ENCODE measurements at regions not wholly inside any gene's neighbourhood (a gene's known extent, or its start where the extent isn't known, plus 50 kb on each side); places are given as distances from the start of the nearest gene placed in this dataset.
"Not testable (repeated sequence)": the region's sequence is repeated elsewhere in the genome, so short reads cannot be mapped to it uniquely, and the experiment has no call there.

- CTCF ChIA-PET, result no interaction called here
- intact Hi-C loops (cut with micrococcal nuclease), result loop anchor here (5.0 kb wide), 1 partner anchor 36 kb away; no protein-coding TSS in a partner anchor
- no peaks in the 10 kb centered on the region for H4K20me1 ChIP-seq (replicated peaks; ENCODE audit: control insufficient read depth, extremely low read depth, insufficient read depth, low read length)
- DNase-seq (ENCODE audit: low read depth, low spot score), result no peak
- no peaks in the 10 kb centered on the region for H3K9me1 ChIP-seq (replicated peaks; ENCODE audit: control insufficient read depth, extremely low read depth, insufficient read depth, low read length)
- no peak for FAIRE-seq
- H3K9me3 ChIP-seq (replicated peaks; ENCODE audit: control insufficient read depth, insufficient read depth, low read length), result no peaks in the 10 kb centered on the region
- TF ChIP-seq MYC (IDR thresholded peaks at IDR 0.05; ENCODE audit: low read depth, low read length), result no peak
- H2AFZ ChIP-seq (ENCODE audit: low read depth, low read length), result no peak overlapping the region
- H3K79me2 ChIP-seq (ENCODE audit: control insufficient read depth, insufficient read depth, low read length), result no peaks in the 10 kb centered on the region
- POLR2A ChIA-PET, result no interaction called here
- no TSS peak for BruUV-seq (replicated peaks)
- H3K9ac ChIP-seq (replicated peaks; ENCODE audit: extremely low read depth, insufficient read depth, low read length), result no peak overlapping the region
- H3K27me3 ChIP-seq (ENCODE audit: control insufficient read depth in 2 of 2, insufficient read depth in 2 of 2, low read length in 2 of 2), result no peaks in the 10 kb centered on the region
- dilution Hi-C loops (cut with MboI; ENCODE audit: extremely low pct_ligation_motif_present, low sequenced_read_pairs), result no loop called here
- H3K4me1 ChIP-seq (ENCODE audit: control insufficient read depth, extremely low read depth, insufficient read depth, low read length), result no peaks in the 10 kb centered on the region
- H3K4me3 ChIP-seq (replicated peaks in 1 of 3; ENCODE audit: insufficient read depth in 1 of 3, low read depth in 1 of 3, low read length in 3 of 3), result no peak overlapping the region
- H3K27ac ChIP-seq (ENCODE audit: insufficient read depth, low read depth, low read length), result no peak overlapping the region
- no peak overlapping the region for H3K4me2 ChIP-seq (ENCODE audit: insufficient read depth, low read length)
- H3K36me3 ChIP-seq (ENCODE audit: control insufficient read depth in 2 of 2, extremely low read depth in 1 of 2, insufficient read depth in 2 of 2, low read length in 2 of 2), result no peaks in the 10 kb centered on the region
Observed at GRCh38 chr3:78258798-78259197, 1218.9 kb downstream of the ROBO2 start.

- Histone ChIP-seq H3K79me2 (ENCODE audit: control insufficient read depth, insufficient read depth, low read length) (no peaks in the 10 kb centered on the region), H3K4me2 (ENCODE audit: insufficient read depth, low read length) (no peak overlapping the region), H3K9me3 (replicated peaks; ENCODE audit: control insufficient read depth, insufficient read depth, low read length) (no peaks in the 10 kb centered on the region), H2AFZ (ENCODE audit: low read depth, low read length) (no peak overlapping the region), H4K20me1 (replicated peaks; ENCODE audit: control insufficient read depth, extremely low read depth, insufficient read depth, low read length) (no peaks in the 10 kb centered on the region), H3K27me3 (ENCODE audit: control insufficient read depth in 2 of 2, insufficient read depth in 2 of 2, low read length in 2 of 2) (no peaks in the 10 kb centered on the region), H3K27ac (ENCODE audit: insufficient read depth, low read depth, low read length) (no peak overlapping the region), H3K36me3 (ENCODE audit: control insufficient read depth in 2 of 2, extremely low read depth in 1 of 2, insufficient read depth in 2 of 2, low read length in 2 of 2) (no peaks in the 10 kb centered on the region), H3K9me1 (replicated peaks; ENCODE audit: control insufficient read depth, extremely low read depth, insufficient read depth, low read length) (no peaks in the 10 kb centered on the region), H3K4me1 (ENCODE audit: control insufficient read depth, extremely low read depth, insufficient read depth, low read length) (no peaks in the 10 kb centered on the region), H3K9ac (replicated peaks; ENCODE audit: extremely low read depth, insufficient read depth, low read length) (no peak overlapping the region), H3K4me3 (replicated peaks in 1 of 3; ENCODE audit: insufficient read depth in 1 of 3, low read depth in 1 of 3, low read length in 3 of 3) (no peak overlapping the region)
- intact Hi-C loops (cut with micrococcal nuclease), result no loop called here
- DNase-seq (ENCODE audit: low read depth, low spot score) (no peak), FAIRE-seq (no peak)
- TF ChIP-seq MYC (IDR thresholded peaks at IDR 0.05; ENCODE audit: low read depth, low read length) (no peak), POLR2A (IDR thresholded peaks at IDR 0.05; ENCODE audit: low read depth, low read length) (no peak), POLR2AphosphoS5 (IDR thresholded peaks at IDR 0.05; ENCODE audit: insufficient read depth, low read depth, low read length) (no peak), GATA2 (IDR thresholded peaks at IDR 0.05; ENCODE audit: insufficient read depth, insufficient read length, low read depth, low read length) (no peak), MAX (IDR thresholded peaks at IDR 0.05; ENCODE audit: insufficient read depth, insufficient read length) (no peak), JUN (IDR thresholded peaks at IDR 0.05; ENCODE audit: borderline replicate concordance, insufficient read depth, insufficient read length, low read depth) (no peak), FOS (IDR thresholded peaks at IDR 0.05; ENCODE audit: borderline replicate concordance, insufficient read depth, low read length) (no peak), CTCF (IDR thresholded peaks at IDR 0.05; ENCODE audit: extremely low read depth in 1 of 2, insufficient read depth in 1 of 2, low read depth in 1 of 2, low read length in 2 of 2) (no peak), EZH2 (IDR thresholded peaks at IDR 0.05; ENCODE audit: borderline replicate concordance, low read depth, low read length, severe bottlenecking) (no peak)
- BruUV-seq (replicated peaks), result no TSS peak
- dilution Hi-C loops (cut with MboI; ENCODE audit: extremely low pct_ligation_motif_present, low sequenced_read_pairs), result no loop called here
- POLR2A ChIA-PET, result no interaction called here
- CTCF ChIA-PET, result no interaction called here
Observed at GRCh38 chr3:78260388-78260787, 1220.5 kb downstream of the ROBO2 start.

- BruUV-seq (replicated peaks); H2AFZ ChIP-seq (ENCODE audit: low read depth, low read length); H4K20me1 ChIP-seq (replicated peaks; ENCODE audit: control insufficient read depth, extremely low read depth, insufficient read depth, low read length); H3K27me3 ChIP-seq (ENCODE audit: control insufficient read depth in 2 of 2, insufficient read depth in 2 of 2, low read length in 2 of 2); H3K9me3 ChIP-seq (replicated peaks; ENCODE audit: control insufficient read depth, insufficient read depth, low read length); DNase-seq (ENCODE audit: low read depth, low spot score); H3K9me1 ChIP-seq (replicated peaks; ENCODE audit: control insufficient read depth, extremely low read depth, insufficient read depth, low read length); H3K4me2 ChIP-seq (ENCODE audit: insufficient read depth, low read length); CTCF ChIA-PET; H3K9ac ChIP-seq (replicated peaks; ENCODE audit: extremely low read depth, insufficient read depth, low read length); H3K27ac ChIP-seq (ENCODE audit: insufficient read depth, low read depth, low read length); POLR2A ChIA-PET; H3K36me3 ChIP-seq (ENCODE audit: control insufficient read depth in 2 of 2, extremely low read depth in 1 of 2, insufficient read depth in 2 of 2, low read length in 2 of 2); dilution Hi-C loops (cut with MboI; ENCODE audit: extremely low pct_ligation_motif_present, low sequenced_read_pairs); intact Hi-C loops (cut with micrococcal nuclease); H3K79me2 ChIP-seq (ENCODE audit: control insufficient read depth, insufficient read depth, low read length); FAIRE-seq; H3K4me1 ChIP-seq (ENCODE audit: control insufficient read depth, extremely low read depth, insufficient read depth, low read length); H3K4me3 ChIP-seq (replicated peaks in 1 of 3; ENCODE audit: insufficient read depth in 1 of 3, low read depth in 1 of 3, low read length in 3 of 3): not testable (repeated sequence)
Observed at GRCh38 chr3:78266550-78266949, 1226.7 kb downstream of the ROBO2 start.

Measured in endothelial cell of umbilical vein (primary cell).